CD4-positive, alpha-beta T cell (primary cell): ENCODE measurements at regions not wholly inside any gene's neighbourhood (a gene's known extent, or its start where the extent isn't known, plus 50 kb on each side); places are given as distances from the start of the nearest gene placed in this dataset.

Experiments
- ATAC-seq: fragments of 200-7000 bp; cut with Tn5 transposase; one replicate; pipeline ENCODE4 v1.10.0; 2022; ENCODE audit warnings: mild to moderate bottlenecking; ENCODE audit not compliant: poor library complexity
- CTCF ChIA-PET: fragments of 350-600 bp; sonication (Branson Sonifier 250); formaldehyde crosslinking; loops from one replicate; lab custom pipeline; 2021; ENCODE audit warnings: antibody characterized with exemption, inconsistent platforms; lab: Charles Lee
- POLR2A ChIA-PET: fragments of 350-600 bp; sonication (Branson Sonifier 250); formaldehyde crosslinking; loops from one replicate; lab custom pipeline; 2021; ENCODE audit warnings: antibody characterized with exemption, inconsistent platforms; lab: Charles Lee
- DNase-seq, 14 experiments: peaks; one replicate each; pipeline ENCODE4 v3.0.0-alpha.2; 2013 to 2020; ENCODE audit warnings: mixed read lengths in 2 of 14
- H3K27ac ChIP-seq, 2 donors: one replicate each; pipeline versions ENCODE4 v1.5.1 to v1.7.0; 2013; ENCODE audit warnings: low read length in 2 of 2, low read depth in 1 of 2, mild to moderate bottlenecking in 1 of 2
- H3K27me3 ChIP-seq, 2 experiments: 1 replicate in 1 of 2; 2 replicates in 1 of 2; pipeline versions ENCODE4 v1.6.1 to v1.7.0; 2013; ENCODE audit warnings: low read length in 2 of 2, control low read depth in 1 of 2, mild to moderate bottlenecking in 1 of 2, moderate library complexity in 1 of 2; ENCODE audit not compliant: insufficient read depth in 2 of 2, control insufficient read depth in 1 of 2
- H3K36me3 ChIP-seq: one replicate; pipeline ENCODE4 v1.6.1; 2013; ENCODE audit warnings: low read length, control low read depth; ENCODE audit not compliant: insufficient read depth
- H3K4me1 ChIP-seq: one replicate; pipeline ENCODE4 v1.6.1; 2013; ENCODE audit warnings: low read length, control low read depth; ENCODE audit not compliant: insufficient read depth
- H3K4me3 ChIP-seq: one replicate; pipeline ENCODE4 v1.5.1; 2013; ENCODE audit warnings: mild to moderate bottlenecking, low read length, moderate library complexity
- H3K9me3 ChIP-seq, 2 experiments: 1 replicate in 1 of 2; 2 replicates in 1 of 2; pipeline versions ENCODE4 v1.6.1 to v1.7.0; 2013; ENCODE audit warnings: low read length in 2 of 2, mild to moderate bottlenecking in 2 of 2, control low read depth in 1 of 2, moderate library complexity in 1 of 2; ENCODE audit not compliant: control insufficient read depth in 1 of 2, insufficient read depth in 1 of 2
- H3K27ac Mint-ChIP-seq: one replicate; pipeline ENCODE4 v1.8.0; 2020; ENCODE audit warnings: mixed read lengths
- H3K27me3 Mint-ChIP-seq: one replicate; pipeline ENCODE4 v1.8.0; 2021; ENCODE audit warnings: mixed read lengths
- H3K36me3 Mint-ChIP-seq: one replicate; pipeline ENCODE4 v1.8.0; 2021; ENCODE audit warnings: low read depth, mixed read lengths
- H3K4me1 Mint-ChIP-seq: one replicate; pipeline ENCODE4 v1.8.0; 2021; ENCODE audit warnings: low read depth, mixed read lengths
- H3K4me3 Mint-ChIP-seq: one replicate; pipeline ENCODE4 v1.8.0; 2020; ENCODE audit warnings: mild to moderate bottlenecking, mixed read lengths
- H3K9me3 Mint-ChIP-seq: one replicate; pipeline ENCODE4 v1.8.0; 2020; ENCODE audit warnings: mixed read lengths
- CTCF ChIP-seq: fragments of 200-600 bp; IDR thresholded peaks from one replicate; pipeline ENCODE4 v1.8.0; 2022; ENCODE audit warnings: antibody characterized with exemption, mild to moderate bottlenecking
- intact Hi-C, 2 experiments: fragments of 100-400 bp; cut with DNase I in 1 of 2; cut with micrococcal nuclease in 1 of 2; formaldehyde crosslinking; loops; one replicate each; pipeline versions ENCODE4 v1.15.1 to v1.9.0; 2023 to 2025; cut with DNase I, micrococcal nuclease

- peaks cover 81 to 88% of the 10 kb centered on the region in 2 experiments for H3K27me3 ChIP-seq
- intact Hi-C loops: loop anchor here in 1 of 2 experiments (5.0 kb wide), 1 partner anchor 45 kb away; no protein-coding TSS in a partner anchor
- ATAC-seq: no peak
- peak in 2 of 14 experiments; percentile 52 to 56 for DNase-seq
- H3K27ac ChIP-seq: no peak overlapping the region
- ChIA-PET CTCF (no interaction called here), POLR2A (no interaction called here)
- H3K4me1 Mint-ChIP-seq: peaks cover 16% of the 10 kb centered on the region
- H3K4me3 Mint-ChIP-seq: no peak overlapping the region
- H3K9me3 ChIP-seq: peaks cover 0 to 9% of the 10 kb centered on the region in 2 experiments
- H3K27me3 Mint-ChIP-seq: peaks cover 92% of the 10 kb centered on the region
- H3K9me3 Mint-ChIP-seq: no peaks in the 10 kb centered on the region
- H3K36me3 Mint-ChIP-seq: no peaks in the 10 kb centered on the region
- peaks cover 28% of the 10 kb centered on the region for H3K4me1 ChIP-seq
- H3K4me3 ChIP-seq: no peak overlapping the region
- no peak overlapping the region for H3K27ac Mint-ChIP-seq
- no peak for TF ChIP-seq CTCF
- no peaks in the 10 kb centered on the region for H3K36me3 ChIP-seq
Measured at GRCh38 chr15:89401631-89402517, 67.2 kb upstream of the POLG start.

- Histone ChIP-seq H3K4me3 (no peak overlapping the region), H3K27ac (no peak overlapping the region), H3K4me1 (peaks cover 19% of the 10 kb centered on the region), H3K36me3 (no peaks in the 10 kb centered on the region), H3K27me3 (peaks cover 74 to 79% of the 10 kb centered on the region in 2 experiments), H3K9me3 (peaks cover 0 to 9% of the 10 kb centered on the region in 2 experiments)
- ATAC-seq (no peak), DNase-seq (no peak)
- ChIA-PET CTCF (no interaction called here), POLR2A (no interaction called here)
- Mint-ChIP-seq H3K36me3 (no peaks in the 10 kb centered on the region), H3K9me3 (no peaks in the 10 kb centered on the region), H3K4me3 (peak overlapping the region; percentile 11), H3K4me1 (peaks cover 7% of the 10 kb centered on the region), H3K27ac (no peak overlapping the region), H3K27me3 (peaks cover 90% of the 10 kb centered on the region)
- intact Hi-C loops: loop anchor here in 1 of 2 experiments (5.0 kb wide), 1 partner anchor 44 kb away; no protein-coding TSS in a partner anchor
- no peak for TF ChIP-seq CTCF
Measured at GRCh38 chr15:89400782-89401545, 66.3 kb upstream of the POLG start.

GRCh38 chr15:89400116-89400781 is 65.6 kb upstream of the POLG start:
- POLR2A ChIA-PET: no interaction called here
- peaks cover 0 to 9% of the 10 kb centered on the region in 2 experiments for H3K9me3 ChIP-seq
- no peak for DNase-seq
- Mint-ChIP-seq H3K27me3 (peaks cover 83% of the 10 kb centered on the region), H3K36me3 (no peaks in the 10 kb centered on the region), H3K9me3 (no peaks in the 10 kb centered on the region), H3K4me3 (peak overlapping the region; percentile 69), H3K27ac (no peak overlapping the region), H3K4me1 (peaks cover 5% of the 10 kb centered on the region)
- peak overlapping the region; percentile 51 for H3K4me3 ChIP-seq
- H3K36me3 ChIP-seq: no peaks in the 10 kb centered on the region
- CTCF ChIA-PET: interaction anchor here (1.0 kb wide), 1 partner anchor 41 kb away, joined by 4 read pairs; no protein-coding TSS in a partner anchor
- no peak overlapping the region for H3K27ac ChIP-seq
- TF ChIP-seq CTCF: no peak
- peaks cover 18% of the 10 kb centered on the region for H3K4me1 ChIP-seq
- ATAC-seq: peak; percentile 14
- H3K27me3 ChIP-seq: peaks cover 69 to 73% of the 10 kb centered on the region in 2 experiments
- intact Hi-C loops: loop anchor here in 1 of 2 experiments (5.0 kb wide), 1 partner anchor 43 kb away; no protein-coding TSS in a partner anchor
